GM18505 (cell line): ENCODE measurements at regions not wholly inside any gene's neighbourhood (a gene's known extent, or its start where the extent isn't known, plus 50 kb on each side); places are given as distances from the start of the nearest gene placed in this dataset.

Experiments
- ATAC-seq: cut with Tn5 transposase; IDR thresholded peaks from one replicate; pipeline ENCODE4 v1.9.1; 2021; ENCODE audit not compliant: unreplicated experiment
- POLR2A ChIP-seq: IDR thresholded peaks from 4 replicates; pipeline ENCODE4 v1.6.1; 2011; ENCODE audit warnings: borderline replicate concordance; ENCODE audit not compliant: insufficient read depth, insufficient read length; ENCODE audit errors: extremely low read depth

DNA sequence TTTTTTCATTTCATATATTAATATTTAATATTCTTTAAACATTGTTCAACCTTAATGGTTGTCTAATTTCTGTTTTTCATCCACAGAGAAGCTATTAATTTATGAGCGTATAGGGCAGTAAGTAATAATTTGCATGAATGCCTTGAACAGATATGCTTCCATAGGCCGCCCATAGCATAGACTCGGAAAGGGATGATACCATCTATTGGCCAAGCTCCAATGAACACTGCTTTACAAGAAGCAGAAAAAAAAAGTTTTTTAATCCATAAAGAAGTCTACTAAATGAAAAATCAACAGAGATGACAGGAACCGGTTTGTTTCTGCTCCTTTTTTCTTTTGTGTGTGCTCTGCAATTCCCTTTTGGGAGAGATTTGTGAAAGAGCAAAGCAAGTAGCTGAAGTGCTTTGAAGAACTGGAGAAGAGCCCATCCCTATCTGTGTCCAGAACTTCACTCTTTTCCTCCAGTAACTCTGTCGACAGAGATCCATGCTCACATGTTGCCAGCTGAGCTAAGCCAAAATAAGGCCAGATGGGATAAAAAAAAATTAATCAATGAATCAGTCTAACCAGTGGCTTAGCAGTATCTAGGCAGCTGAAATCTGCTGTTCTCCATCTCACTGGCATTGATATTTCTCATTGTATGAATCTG is 215.9 kb upstream of the SOX21 start:
- ATAC-seq: no peak
- no peak for TF ChIP-seq POLR2A

DNA sequence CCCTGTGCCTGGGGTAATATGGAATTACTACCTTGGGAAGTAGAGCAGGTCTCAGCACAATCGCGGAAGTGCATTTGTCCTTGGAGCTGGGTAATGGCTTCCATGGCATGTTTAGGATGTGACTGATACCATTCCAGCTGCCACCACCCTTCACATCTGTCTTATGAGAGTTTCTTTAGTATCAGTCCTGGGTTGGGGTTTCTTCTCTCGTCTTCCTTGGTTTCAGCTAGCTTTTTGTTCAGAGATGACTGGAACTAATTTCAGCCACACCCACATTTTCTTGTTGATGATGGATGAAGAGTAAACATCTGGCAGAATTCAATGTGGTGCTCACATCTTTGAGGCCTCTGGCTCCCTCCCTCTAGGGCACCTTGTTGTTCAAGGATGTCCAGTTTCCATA is 212.9 kb upstream of the SOX21 start:
- no peak for ATAC-seq

DNA sequence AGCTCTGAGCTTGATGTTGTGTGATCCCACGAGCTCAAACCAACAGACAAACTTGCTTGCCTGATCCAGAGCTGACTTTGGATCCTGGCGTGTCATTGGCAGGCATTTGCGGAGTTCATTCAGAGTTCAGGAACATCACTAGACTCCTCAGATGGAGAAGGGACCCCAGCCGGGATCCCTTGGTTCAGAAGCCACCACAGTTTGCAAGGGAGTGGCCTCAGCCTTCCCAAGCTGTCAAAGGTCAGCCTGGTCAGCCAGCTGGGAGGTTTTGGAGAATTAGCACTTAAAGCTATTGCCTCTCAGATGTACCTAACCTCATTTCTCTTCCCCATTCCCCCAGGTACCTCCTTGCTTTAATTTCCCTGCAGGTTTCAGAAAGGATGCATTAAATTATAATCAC is 208.8 kb upstream of the SOX21 start:
- ATAC-seq: no peak
- TF ChIP-seq POLR2A: no peak

More for the DNA sequence above, 212.9 kb upstream of the SOX21 start:
- no peak for TF ChIP-seq POLR2A

DNA sequence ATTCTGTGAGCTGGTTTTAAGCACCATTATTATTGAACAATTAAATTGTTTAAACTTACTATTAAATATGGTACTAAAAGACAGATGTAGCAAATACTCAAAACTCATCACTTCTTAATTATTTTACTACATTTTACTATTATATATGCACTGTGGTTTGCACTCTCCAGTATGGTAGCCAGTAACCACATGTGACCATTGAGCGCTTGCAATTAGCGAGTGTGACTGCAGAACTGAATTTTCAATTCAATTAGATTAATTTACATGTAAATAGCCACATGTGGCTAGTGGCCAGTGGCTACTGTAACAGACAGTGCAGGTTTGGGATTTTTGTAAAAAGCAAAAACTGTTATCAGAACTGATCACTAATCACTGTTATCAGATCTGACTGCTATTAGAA is 208.2 kb upstream of the SOX21 start:
- TF ChIP-seq POLR2A: no peak
- ATAC-seq: no peak

DNA sequence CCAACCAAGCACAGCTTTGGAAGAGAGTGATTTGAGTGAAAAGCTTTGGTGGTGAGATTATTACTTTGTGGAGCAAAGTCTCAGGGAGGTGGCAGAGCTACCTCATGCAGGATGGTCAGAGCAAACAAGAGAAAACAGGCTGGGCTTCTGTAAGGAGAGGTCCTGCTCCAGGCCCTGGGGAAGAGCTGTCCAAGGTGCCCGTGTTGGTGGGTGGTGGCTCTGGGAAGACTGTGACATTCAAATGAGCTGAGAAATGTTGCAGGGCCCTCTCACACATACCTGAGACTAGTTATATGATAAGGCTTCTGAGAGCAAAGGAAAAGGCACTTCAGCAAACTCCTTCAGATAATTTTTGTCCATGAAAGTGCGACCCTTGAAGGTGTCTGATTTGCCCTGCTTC is 205.5 kb upstream of the SOX21 start:
- ATAC-seq: no peak
- TF ChIP-seq POLR2A: no peak

DNA sequence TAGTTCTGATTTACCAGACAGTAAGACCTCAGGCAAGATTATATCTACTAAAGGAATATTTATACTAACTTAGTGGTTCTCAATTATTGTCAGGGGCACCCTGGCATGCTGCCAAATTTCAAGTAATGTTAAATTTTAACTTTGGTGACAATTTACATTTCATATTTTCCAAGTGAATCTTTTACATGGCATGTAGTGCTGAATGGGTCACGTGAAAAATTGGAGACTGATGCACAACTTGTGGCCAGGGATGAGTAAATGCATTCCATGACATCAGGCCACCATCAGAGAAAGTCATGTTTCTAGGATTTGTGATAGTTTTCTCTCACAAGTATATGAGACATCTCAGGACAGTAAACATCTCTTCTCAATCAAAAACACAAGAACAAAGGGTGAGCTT is 202.6 kb upstream of the SOX21 start:
- no peak for TF ChIP-seq POLR2A
- ATAC-seq: no peak

DNA sequence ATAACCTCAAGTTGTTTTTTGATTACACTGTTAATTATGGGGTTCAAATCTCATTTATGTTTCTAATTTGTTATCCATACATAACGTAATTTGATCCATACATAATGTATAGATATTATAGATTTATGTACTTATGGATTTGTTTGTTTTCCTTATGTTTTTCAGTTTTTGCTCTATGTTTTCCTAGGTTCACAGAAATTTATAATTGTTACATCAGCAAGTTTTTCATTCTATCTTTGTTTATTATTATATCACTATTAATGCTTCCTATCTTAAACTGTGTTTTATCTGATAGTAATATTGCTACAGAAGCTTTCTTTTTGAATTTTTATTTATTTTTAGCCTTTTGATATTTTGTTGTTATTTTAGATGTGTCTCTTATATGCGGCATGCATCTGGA is 194.3 kb upstream of the SOX21 start:
- no peak for TF ChIP-seq POLR2A
- no peak for ATAC-seq

DNA sequence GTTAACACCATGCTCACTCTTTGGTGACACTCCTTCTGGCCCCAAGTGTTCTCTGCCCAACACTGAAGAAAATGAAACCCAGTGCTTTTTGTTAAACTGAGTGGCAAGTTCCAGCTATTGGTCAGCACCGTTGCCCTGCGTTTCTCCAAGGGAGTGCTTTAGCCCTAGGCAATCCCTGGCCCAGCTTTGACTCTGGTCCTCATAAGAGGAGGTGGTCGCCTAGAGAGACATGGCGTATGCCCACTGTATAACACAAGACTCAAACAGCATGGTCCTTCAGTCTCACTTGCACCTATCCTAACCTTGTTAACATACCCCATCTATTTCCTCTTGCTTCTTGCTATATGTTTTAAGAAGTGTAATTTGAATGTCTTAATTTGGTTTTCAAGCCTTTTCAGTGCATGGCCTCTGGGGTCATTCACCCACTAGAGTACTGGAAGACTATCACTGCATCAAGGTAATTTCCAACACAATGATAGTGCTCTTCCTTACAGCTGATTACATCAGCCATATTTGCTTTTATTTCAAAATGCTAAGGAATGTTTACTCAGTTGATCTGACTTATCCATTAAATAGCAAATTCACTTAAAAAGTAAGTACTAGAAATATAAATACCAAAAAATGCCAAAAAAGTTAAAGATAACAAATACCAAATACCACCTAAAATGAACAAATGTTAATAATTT is 190.5 kb upstream of the SOX21 start:
- no peak for ATAC-seq
- no peak for TF ChIP-seq POLR2A

DNA sequence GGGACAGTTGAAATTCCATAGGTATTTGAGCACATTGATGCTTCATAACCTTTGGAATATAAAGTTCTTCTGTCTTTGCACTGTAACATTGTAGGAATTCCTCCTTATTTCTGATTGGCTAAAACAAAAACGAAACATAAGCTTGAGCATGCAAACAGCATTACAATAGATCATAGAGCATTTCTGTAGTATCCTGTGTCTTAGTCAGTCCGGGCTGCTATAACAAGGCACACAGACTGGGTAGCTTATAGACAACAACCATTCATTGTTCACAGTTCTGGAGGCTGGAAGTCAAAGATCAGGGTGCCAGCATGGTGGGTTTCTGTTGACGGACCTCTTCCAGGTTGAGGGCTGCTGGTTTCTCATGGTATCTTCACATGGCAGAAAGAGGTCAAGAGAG is 188.7 kb upstream of the SOX21 start:
- ATAC-seq: no peak
- TF ChIP-seq POLR2A: no peak

DNA sequence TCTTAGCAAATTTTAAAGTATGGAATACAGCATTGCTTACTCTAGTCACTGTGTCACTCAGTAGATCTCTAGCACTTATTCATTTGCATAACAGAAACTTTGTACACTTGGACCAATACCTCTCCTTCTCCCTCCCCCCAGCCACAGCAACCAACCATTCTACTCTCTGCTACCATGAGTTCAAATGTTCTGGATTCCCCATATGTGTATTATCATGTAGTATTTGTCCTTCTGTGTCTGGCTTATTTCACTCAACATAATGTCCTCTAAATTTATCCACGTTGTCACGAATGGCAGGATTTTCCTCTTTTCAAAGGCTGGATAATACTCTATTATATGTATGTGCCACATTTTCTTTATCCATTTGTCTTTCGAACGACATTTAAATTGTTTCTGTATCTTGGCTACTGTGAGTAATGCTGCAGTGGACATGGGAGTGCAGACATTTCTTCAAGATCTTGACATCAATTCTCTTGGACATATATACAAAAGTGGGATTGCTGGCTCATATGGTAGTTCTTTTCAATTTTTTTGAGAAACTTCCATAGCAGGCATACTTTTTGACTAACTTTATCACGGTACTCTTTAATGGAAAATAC is 184.5 kb upstream of the SOX21 start:
- no peak for TF ChIP-seq POLR2A
- no peak for ATAC-seq

DNA sequence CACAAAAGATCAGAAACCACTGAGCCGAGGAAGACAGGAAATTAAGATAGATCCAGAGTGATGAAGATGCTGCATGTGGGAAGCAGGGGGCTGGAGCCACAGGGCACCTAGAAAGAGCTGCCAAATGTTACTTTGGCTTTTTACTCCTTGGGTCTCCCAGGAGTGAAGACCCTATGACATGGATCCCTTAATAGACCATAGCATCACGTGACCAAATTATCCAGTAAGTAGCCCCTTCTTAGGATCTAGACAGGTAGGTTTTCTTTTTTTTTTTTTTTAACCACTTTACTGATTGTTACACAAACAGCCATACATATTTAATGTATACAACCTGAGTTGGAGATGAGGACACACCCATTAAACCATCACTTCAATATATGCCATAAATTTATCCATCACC is 183.9 kb upstream of the SOX21 start:
- TF ChIP-seq POLR2A: no peak
- no peak for ATAC-seq

DNA sequence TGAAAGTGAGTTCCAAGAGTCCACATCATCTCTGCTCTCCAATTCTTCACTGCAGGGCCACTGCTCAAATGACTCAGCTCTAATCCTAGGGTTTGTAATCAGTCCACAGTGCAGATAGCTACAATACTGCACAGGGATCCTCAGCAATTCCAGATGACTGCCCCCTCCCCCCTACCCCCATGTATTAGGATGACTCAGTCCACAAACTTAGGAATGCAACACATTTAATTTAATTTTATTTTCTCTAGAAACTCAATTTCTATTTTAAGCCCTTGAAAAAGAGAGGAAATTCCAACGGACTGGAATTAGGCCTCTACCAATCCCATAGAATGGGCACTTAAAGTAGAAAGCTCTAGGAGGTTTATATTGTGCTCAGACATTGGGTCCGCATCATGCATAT is 173.8 kb upstream of the SOX21 start:
- ATAC-seq: no peak
- TF ChIP-seq POLR2A: no peak

DNA sequence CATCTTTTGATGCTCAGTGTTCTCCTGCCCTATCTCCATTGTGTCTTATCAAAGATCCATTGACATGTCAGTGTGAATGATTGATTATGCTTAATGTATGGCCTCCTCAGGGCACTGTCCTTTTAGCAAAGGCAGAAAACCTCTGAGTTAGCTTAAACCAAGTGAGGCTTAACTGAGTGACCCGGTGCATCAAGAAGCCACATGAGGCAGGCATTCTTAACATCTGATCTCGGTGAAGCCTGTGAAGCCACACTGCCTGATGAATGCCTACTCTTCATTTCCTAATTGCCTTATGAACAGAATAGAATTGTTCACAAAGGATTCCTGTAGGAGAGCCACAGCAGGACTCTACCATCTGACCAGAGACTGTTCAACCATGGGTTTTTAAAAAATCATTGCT is 168.1 kb upstream of the SOX21 start:
- ATAC-seq: no peak
- no peak for TF ChIP-seq POLR2A

DNA sequence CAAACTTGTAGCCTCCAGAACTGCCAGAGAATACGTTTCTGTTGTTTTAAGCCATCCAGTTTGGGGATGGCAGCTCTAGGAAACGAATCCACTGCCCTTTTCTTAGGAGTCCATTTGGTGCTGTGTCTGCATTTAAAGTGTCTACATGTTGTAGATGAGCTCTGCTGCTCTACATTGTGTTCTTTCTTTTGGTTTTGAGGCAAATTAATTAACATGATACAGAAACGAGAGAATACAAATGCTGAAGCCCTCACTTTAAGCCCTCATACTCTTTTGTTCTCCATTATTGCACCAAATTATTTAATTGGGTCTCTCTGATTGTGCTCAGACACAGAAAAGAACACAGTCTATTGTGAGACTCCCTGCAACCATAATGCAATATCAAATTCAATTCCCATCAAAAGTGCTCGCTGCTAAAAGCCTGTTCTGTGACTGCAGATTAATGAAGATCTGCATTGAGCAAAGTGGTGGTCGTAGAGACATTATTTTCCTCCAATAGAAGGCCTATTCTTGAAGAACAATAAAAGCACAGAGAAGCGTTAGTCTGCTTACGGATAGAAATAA is 166.3 kb upstream of the SOX21 start:
- no peak for TF ChIP-seq POLR2A
- no peak for ATAC-seq
